Medulla oblongata (tissue), 1 donor: ENCODE measurements at regions not wholly inside any gene's neighbourhood (a gene's known extent, or its start where the extent isn't known, plus 50 kb on each side); places are given as distances from the start of the nearest gene placed in this dataset.

Experiments used
- DNase-seq: peaks from one replicate; pipeline ENCODE4 v3.0.0-alpha.2; 2015; ENCODE audit errors: extremely low spot score

GRCh38 chr4:1542516-1543320 lies 136.5 kb upstream of the NKX1-1 start:
- DNase-seq = no peak

GRCh38 chr4:1542226-1542490 lies 135.9 kb upstream of the NKX1-1 start:
- no peak for DNase-seq

GRCh38 chr4:1541449-1542225 lies 135.4 kb upstream of the NKX1-1 start:
- no peak for DNase-seq

GRCh38 chr4:1540601-1541375 lies 134.5 kb upstream of the NKX1-1 start:
- no peak for DNase-seq

- no peak for DNase-seq
Measured at GRCh38 chr4:1539859-1540600, 133.8 kb upstream of the NKX1-1 start.

GRCh38 chr4:1538941-1539772 lies 132.9 kb upstream of the NKX1-1 start:
- no peak for DNase-seq

GRCh38 chr4:1538096-1538410 lies 131.8 kb upstream of the NKX1-1 start:
- no peak for DNase-seq

GRCh38 chr4:1537410-1538095 lies 131.3 kb upstream of the NKX1-1 start:
- no peak for DNase-seq

- no peak for DNase-seq
Measured at GRCh38 chr4:1536579-1537409, 130.6 kb upstream of the NKX1-1 start.

- no peak for DNase-seq
Measured at GRCh38 chr4:1535926-1536578, 129.8 kb upstream of the NKX1-1 start.

GRCh38 chr4:1534876-1535526 lies 128.8 kb upstream of the NKX1-1 start:
- no peak for DNase-seq

- no peak for DNase-seq
Measured at GRCh38 chr4:1534095-1534872, 128.0 kb upstream of the NKX1-1 start.

GRCh38 chr4:1533501-1534064 lies 127.3 kb upstream of the NKX1-1 start:
- no peak for DNase-seq

- DNase-seq = no peak
Measured at GRCh38 chr4:1532549-1533395, 126.5 kb upstream of the NKX1-1 start.

- no peak for DNase-seq
Measured at GRCh38 chr4:1531683-1532548, 125.7 kb upstream of the NKX1-1 start.

- DNase-seq = no peak
Measured at GRCh38 chr4:1530356-1530755, 124.1 kb upstream of the NKX1-1 start.
